T-helper 17 cell (primary cell): ENCODE measurements at regions not wholly inside any gene's neighbourhood (a gene's known extent, or its start where the extent isn't known, plus 50 kb on each side); places are given as distances from the start of the nearest gene placed in this dataset.

Source experiments
- ATAC-seq: fragments of 150-1000 bp; cut with Tn5 transposase; 2 replicates; pipeline ENCODE4 v1.10.0; 2021; ENCODE audit warnings: mild to moderate bottlenecking, moderate library complexity
- DNase-seq, 3 donors: peaks; one replicate each; pipeline versions ENCODE4 v3.0.0 to v3.0.0-alpha.2; 2020 to 2021
- H3K9me3 ChIP-seq: one replicate; pipeline ENCODE4 v1.7.0; 2013; ENCODE audit warnings: low read length, mild to moderate bottlenecking; ENCODE audit not compliant: control insufficient read depth, poor library complexity, severe bottlenecking
- H3K27ac Mint-ChIP-seq: one replicate; pipeline ENCODE4 v1.8.0; 2022; ENCODE audit warnings: mild to moderate bottlenecking, moderate library complexity, mixed read lengths
- H3K27me3 Mint-ChIP-seq: one replicate; pipeline ENCODE4 v1.8.0; 2022; ENCODE audit warnings: mixed read lengths
- H3K36me3 Mint-ChIP-seq: one replicate; pipeline ENCODE4 v1.8.0; 2022; ENCODE audit warnings: low read depth, mixed read lengths
- H3K4me1 Mint-ChIP-seq: one replicate; pipeline ENCODE4 v1.8.0; 2022; ENCODE audit warnings: mild to moderate bottlenecking, mixed read lengths
- H3K4me3 Mint-ChIP-seq: one replicate; pipeline ENCODE4 v1.8.0; 2022; ENCODE audit warnings: mild to moderate bottlenecking, moderate library complexity, mixed read lengths

GRCh38 chr7:20839196-20839735 lies 52.6 kb upstream of the SP8 start:
- no peaks in the 10 kb centered on the region for H3K9me3 ChIP-seq
- DNase-seq = no peak
- no peaks in the 10 kb centered on the region for H3K36me3 Mint-ChIP-seq
- H3K27me3 Mint-ChIP-seq = peaks cover 10% of the 10 kb centered on the region
- H3K27ac Mint-ChIP-seq = no peak overlapping the region
- no peak for ATAC-seq
- H3K4me1 Mint-ChIP-seq = no peaks in the 10 kb centered on the region
- no peak overlapping the region for H3K4me3 Mint-ChIP-seq

GRCh38 chr7:20839987-20840386 lies 53.3 kb upstream of the SP8 start:
- H3K9me3 ChIP-seq = no peaks in the 10 kb centered on the region
- H3K27ac Mint-ChIP-seq = no peak overlapping the region
- no peak overlapping the region for H3K4me3 Mint-ChIP-seq
- DNase-seq = no peak
- peaks cover 10% of the 10 kb centered on the region for H3K27me3 Mint-ChIP-seq
- H3K4me1 Mint-ChIP-seq = no peaks in the 10 kb centered on the region
- ATAC-seq = no peak
- no peaks in the 10 kb centered on the region for H3K36me3 Mint-ChIP-seq

DNA sequence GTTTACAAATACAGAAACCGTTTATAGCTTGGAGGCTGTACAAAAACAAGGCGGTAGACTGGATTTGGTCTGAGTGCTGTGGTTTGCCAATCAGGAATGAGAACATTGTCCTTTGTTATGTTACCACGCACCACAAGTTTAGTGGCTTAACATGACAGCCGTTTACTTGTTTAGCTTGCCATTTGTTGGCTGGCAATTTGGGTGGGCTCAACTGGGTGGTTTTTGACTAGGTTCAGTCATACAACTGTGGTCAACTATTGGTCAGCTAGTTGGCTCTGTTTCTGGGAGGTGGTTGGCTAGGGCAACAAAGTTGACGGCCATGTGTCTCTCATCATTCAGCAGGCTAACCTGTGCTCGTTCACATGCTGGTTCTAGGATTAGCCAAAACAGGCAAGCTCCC lies 60.1 kb upstream of the SP8 start:
- DNase-seq (no peak), ATAC-seq (no peak)
- H3K27ac Mint-ChIP-seq = no peak overlapping the region
- no peak overlapping the region for H3K4me3 Mint-ChIP-seq
- no peaks in the 10 kb centered on the region for H3K36me3 Mint-ChIP-seq
- no peaks in the 10 kb centered on the region for H3K4me1 Mint-ChIP-seq
- H3K27me3 Mint-ChIP-seq = peaks cover 10% of the 10 kb centered on the region
- no peaks in the 10 kb centered on the region for H3K9me3 ChIP-seq

DNA sequence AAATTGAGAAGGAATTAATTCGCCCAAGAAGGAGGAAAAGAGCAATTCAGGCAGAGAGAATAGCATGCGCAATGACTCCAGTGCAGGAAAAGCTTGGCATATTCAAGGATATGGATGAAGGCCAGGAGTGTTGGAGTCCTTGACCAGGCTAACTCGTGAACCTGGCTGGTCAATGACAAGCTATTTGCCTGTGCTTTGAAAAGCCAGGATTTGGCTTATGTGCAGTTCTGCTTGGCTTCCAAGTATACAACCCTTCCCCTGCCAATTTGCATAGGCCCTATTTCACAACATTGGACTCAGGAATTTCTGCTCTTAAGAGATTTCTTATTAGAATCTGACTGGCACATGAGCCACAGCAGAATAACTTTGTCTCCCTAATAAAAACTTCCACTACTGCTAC lies 72.3 kb upstream of the SP8 start:
- H3K4me3 Mint-ChIP-seq = no peak overlapping the region
- no peak for DNase-seq
- no peaks in the 10 kb centered on the region for H3K4me1 Mint-ChIP-seq
- no peak overlapping the region for H3K27ac Mint-ChIP-seq
- no peaks in the 10 kb centered on the region for H3K9me3 ChIP-seq
- H3K36me3 Mint-ChIP-seq = no peaks in the 10 kb centered on the region
- ATAC-seq = no peak
- no peaks in the 10 kb centered on the region for H3K27me3 Mint-ChIP-seq

- ATAC-seq = no peak
- Mint-ChIP-seq H3K4me1 (no peaks in the 10 kb centered on the region), H3K27me3 (peaks cover 8% of the 10 kb centered on the region), H3K27ac (no peak overlapping the region), H3K4me3 (no peak overlapping the region), H3K36me3 (no peaks in the 10 kb centered on the region)
- no peak for DNase-seq
- no peaks in the 10 kb centered on the region for H3K9me3 ChIP-seq
These were observed 74.8 kb upstream of the SP8 start for GRCh38 chr7:20861468-20861867.

DNA sequence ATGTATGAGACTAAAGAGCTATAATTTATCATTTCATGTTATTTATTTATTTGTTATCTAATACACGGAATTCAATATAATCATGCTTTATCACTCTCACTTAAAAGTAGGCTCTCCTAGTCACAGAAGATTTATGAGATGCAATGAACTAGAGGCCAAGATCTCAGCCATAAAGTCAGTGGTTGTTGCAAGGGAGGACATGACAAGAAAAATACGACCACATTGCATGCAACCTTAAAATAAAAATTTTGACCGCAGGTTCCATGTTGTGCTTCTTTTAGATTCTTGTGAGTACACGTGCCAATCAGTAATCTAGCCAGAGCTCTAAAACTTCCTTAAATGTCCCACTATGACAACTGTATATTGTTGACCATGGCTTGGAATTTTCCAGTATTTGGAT lies 75.9 kb upstream of the SP8 start:
- no peaks in the 10 kb centered on the region for H3K9me3 ChIP-seq
- Mint-ChIP-seq H3K36me3 (no peaks in the 10 kb centered on the region), H3K27me3 (peaks cover 8% of the 10 kb centered on the region), H3K4me1 (no peaks in the 10 kb centered on the region), H3K27ac (no peak overlapping the region), H3K4me3 (no peak overlapping the region)
- no peak for DNase-seq
- ATAC-seq = no peak

DNA sequence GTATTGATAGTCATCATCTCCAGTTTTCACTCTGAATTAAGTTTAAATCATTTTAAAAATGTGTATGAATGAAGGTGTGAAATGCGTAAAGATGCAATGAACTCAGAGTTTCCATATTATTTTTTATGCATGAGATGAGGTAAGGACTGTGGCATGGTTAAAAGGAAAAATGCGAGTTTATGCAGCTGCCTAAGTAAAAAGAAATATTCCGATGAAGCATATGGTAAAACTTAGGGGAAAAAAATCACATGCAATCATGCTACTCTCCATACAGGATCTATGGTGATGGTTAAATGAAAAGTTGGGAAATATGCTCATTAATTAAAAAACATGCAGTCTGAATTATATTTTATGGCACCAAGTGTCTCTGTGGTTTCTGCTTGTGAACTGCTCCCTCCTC lies 77.5 kb upstream of the SP8 start:
- DNase-seq (no peak), ATAC-seq (no peak)
- H3K27me3 Mint-ChIP-seq = peaks cover 8% of the 10 kb centered on the region
- no peaks in the 10 kb centered on the region for H3K36me3 Mint-ChIP-seq
- H3K4me3 Mint-ChIP-seq = no peak overlapping the region
- H3K4me1 Mint-ChIP-seq = no peaks in the 10 kb centered on the region
- H3K9me3 ChIP-seq = no peaks in the 10 kb centered on the region
- no peak overlapping the region for H3K27ac Mint-ChIP-seq

DNA sequence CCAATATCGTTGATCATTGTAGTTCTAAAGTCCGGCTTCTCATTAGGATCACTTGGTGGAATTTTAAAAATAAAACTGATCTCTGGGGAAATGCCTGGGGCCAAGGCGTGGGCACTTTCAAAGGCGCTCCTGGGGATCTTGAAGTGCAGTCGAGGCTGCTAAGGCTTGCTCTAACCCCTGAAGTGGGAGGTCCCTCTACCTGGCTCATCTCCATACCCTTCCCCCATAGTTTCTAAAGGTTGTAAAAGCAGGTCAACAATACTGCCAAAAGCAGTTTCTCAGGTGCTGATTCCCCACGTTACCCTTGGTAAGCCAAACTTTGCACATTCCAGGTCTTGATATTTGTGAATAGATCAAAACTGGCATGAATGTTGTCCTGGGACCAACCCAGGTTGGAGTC lies 79.0 kb upstream of the SP8 start:
- DNase-seq (no peak), ATAC-seq (no peak)
- Mint-ChIP-seq H3K4me3 (no peak overlapping the region), H3K27me3 (peaks cover 8% of the 10 kb centered on the region), H3K4me1 (no peaks in the 10 kb centered on the region), H3K36me3 (no peaks in the 10 kb centered on the region), H3K27ac (no peak overlapping the region)
- H3K9me3 ChIP-seq = no peaks in the 10 kb centered on the region

GRCh38 chr7:20870977-20871376 lies 84.3 kb upstream of the SP8 start:
- Mint-ChIP-seq H3K27me3 (no peaks in the 10 kb centered on the region), H3K4me1 (no peaks in the 10 kb centered on the region), H3K4me3 (no peak overlapping the region), H3K27ac (no peak overlapping the region), H3K36me3 (no peaks in the 10 kb centered on the region)
- DNase-seq (no peak), ATAC-seq (no peak)
- H3K9me3 ChIP-seq = no peaks in the 10 kb centered on the region

- DNase-seq = no peak
- ATAC-seq = no peak
- H3K4me3 Mint-ChIP-seq = no peak overlapping the region
- H3K9me3 ChIP-seq = no peaks in the 10 kb centered on the region
- no peaks in the 10 kb centered on the region for H3K27me3 Mint-ChIP-seq
- no peaks in the 10 kb centered on the region for H3K36me3 Mint-ChIP-seq
- no peaks in the 10 kb centered on the region for H3K4me1 Mint-ChIP-seq
- H3K27ac Mint-ChIP-seq = no peak overlapping the region
These were observed 106.1 kb upstream of the SP8 start for GRCh38 chr7:20892776-20893175.

GRCh38 chr7:20894806-20895205 lies 108.1 kb upstream of the SP8 start:
- Mint-ChIP-seq H3K27me3 (no peaks in the 10 kb centered on the region), H3K36me3 (no peaks in the 10 kb centered on the region), H3K4me3 (no peak overlapping the region), H3K27ac (no peak overlapping the region), H3K4me1 (no peaks in the 10 kb centered on the region)
- ATAC-seq = no peak
- no peak for DNase-seq
- no peaks in the 10 kb centered on the region for H3K9me3 ChIP-seq

GRCh38 chr7:20895563-20895962 lies 108.9 kb upstream of the SP8 start:
- no peaks in the 10 kb centered on the region for H3K9me3 ChIP-seq
- DNase-seq (no peak), ATAC-seq (no peak)
- Mint-ChIP-seq H3K4me1 (no peaks in the 10 kb centered on the region), H3K4me3 (no peak overlapping the region), H3K27me3 (no peaks in the 10 kb centered on the region), H3K36me3 (no peaks in the 10 kb centered on the region), H3K27ac (no peak overlapping the region)

DNA sequence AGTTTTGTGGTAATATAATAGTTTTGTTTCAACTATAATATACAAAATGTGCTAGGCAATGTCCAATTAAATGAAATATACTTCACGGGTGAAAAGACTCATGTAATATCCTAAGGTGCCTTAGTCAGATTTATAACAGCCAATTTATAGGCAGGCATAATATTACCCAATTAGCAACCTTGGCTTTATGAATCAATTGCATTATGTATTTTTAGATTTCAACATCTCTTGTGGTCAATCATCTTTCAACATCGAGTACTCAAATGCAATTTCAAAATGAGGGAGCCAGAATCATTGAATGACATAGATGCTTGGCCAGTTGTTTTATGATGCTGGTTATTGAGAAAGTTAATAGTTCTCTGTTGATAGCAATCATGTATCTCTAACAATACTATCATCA lies 110.3 kb upstream of the SP8 start:
- no peaks in the 10 kb centered on the region for H3K36me3 Mint-ChIP-seq

GRCh38 chr7:20906801-20907453 lies 120.2 kb upstream of the SP8 start:
- H3K27ac Mint-ChIP-seq = no peak overlapping the region
- H3K9me3 ChIP-seq = no peaks in the 10 kb centered on the region
- ATAC-seq (no peak), DNase-seq (no peak)
- H3K4me1 Mint-ChIP-seq = no peaks in the 10 kb centered on the region
- H3K27me3 Mint-ChIP-seq = no peaks in the 10 kb centered on the region
- H3K36me3 Mint-ChIP-seq = no peaks in the 10 kb centered on the region
- H3K4me3 Mint-ChIP-seq = no peak overlapping the region

More for the DNA sequence above, 110.3 kb upstream of the SP8 start:
- no peak for ATAC-seq
- no peaks in the 10 kb centered on the region for H3K9me3 ChIP-seq
- no peak for DNase-seq
- Mint-ChIP-seq H3K27ac (no peak overlapping the region), H3K4me3 (no peak overlapping the region), H3K27me3 (no peaks in the 10 kb centered on the region), H3K4me1 (no peaks in the 10 kb centered on the region)
